IMR-90 (cell line): ENCODE measurements at regions not wholly inside any gene's neighbourhood (a gene's known extent, or its start where the extent isn't known, plus 50 kb on each side); places are given as distances from the start of the nearest gene placed in this dataset.

ENCODE experiments used
- ATAC-seq: fragments of 200-7000 bp; cut with Tn5 transposase; 2 replicates; pipeline ENCODE4 v1.9.1; 2020; ENCODE audit warnings: low read depth, mild to moderate bottlenecking, moderate library complexity
- BruUV-seq: library from RNA; stranded (reverse); fragments of 400-500 nt; replicated peaks from 2 replicates; lab custom pipeline; 2021; lab: Mats Ljungman, UMichigan
- CTCF ChIA-PET: fragments of 300-600 bp; formaldehyde crosslinking; extraction: SDS; loops from one replicate; lab custom pipeline; 2021; ENCODE audit warnings: antibody characterized with exemption; lab: Yijun Ruan, JAX
- POLR2A ChIA-PET: fragments of 300-600 bp; sonication (Branson Sonifier 250); formaldehyde crosslinking; loops from one replicate; lab custom pipeline; 2022; ENCODE audit warnings: antibody characterized with exemption; ENCODE audit not compliant: unreplicated experiment; lab: Charles Lee
- DNase-seq: peaks from one replicate; pipeline ENCODE4 v3.0.0; 2013
- H2AFZ ChIP-seq: replicated peaks from 2 replicates; pipeline ENCODE3; 2013; ENCODE audit warnings: low read length, mild to moderate bottlenecking; ENCODE audit not compliant: poor library complexity
- H2AK5ac ChIP-seq: 2 replicates; pipeline ENCODE4 v1.6.1; 2013; ENCODE audit warnings: low read depth, low read length, inconsistent platforms
- H2AK9ac ChIP-seq: replicated peaks from 2 replicates; pipeline ENCODE3; 2013; ENCODE audit warnings: mild to moderate bottlenecking, low read depth, low read length, moderate library complexity; ENCODE audit not compliant: poor library complexity
- H2BK120ac ChIP-seq: 2 replicates; pipeline ENCODE4 v1.6.1; 2013; ENCODE audit warnings: low read depth, low read length, inconsistent platforms
- H2BK15ac ChIP-seq: 3 replicates; pipeline ENCODE4 v1.6.1; 2013; ENCODE audit warnings: low read depth, low read length, inconsistent platforms
- H2BK20ac ChIP-seq: 2 replicates; pipeline ENCODE4 v1.6.1; 2013; ENCODE audit warnings: low read depth, mild to moderate bottlenecking, inconsistent platforms, low read length, moderate library complexity
- H2BK5ac ChIP-seq: 2 replicates; pipeline ENCODE4 v1.6.1; 2013; ENCODE audit warnings: mild to moderate bottlenecking, low read depth, low read length, inconsistent platforms; ENCODE audit not compliant: poor library complexity, severe bottlenecking
- H3K14ac ChIP-seq: replicated peaks from 2 replicates; pipeline ENCODE4 v1.6.1; 2013; ENCODE audit warnings: low read depth, low read length, inconsistent platforms
- H3K18ac ChIP-seq: 2 replicates; pipeline ENCODE4 v1.6.1; 2013; ENCODE audit warnings: low read depth, low read length, control low read depth
- H3K23ac ChIP-seq: 2 replicates; pipeline ENCODE4 v1.6.1; 2013; ENCODE audit warnings: low read depth, low read length, inconsistent platforms
- H3K27ac ChIP-seq: 2 replicates; pipeline ENCODE4 v1.5.1; 2013; ENCODE audit warnings: mild to moderate bottlenecking, control low read depth, low read length; ENCODE audit not compliant: insufficient read depth
- H3K27me3 ChIP-seq: 2 replicates; pipeline ENCODE4 v1.6.1; 2013; ENCODE audit warnings: low read length; ENCODE audit not compliant: control insufficient read depth, insufficient read depth
- H3K36me3 ChIP-seq: 2 replicates; pipeline ENCODE4 v1.6.1; 2013; ENCODE audit warnings: low read length, mixed read lengths; ENCODE audit not compliant: control insufficient read depth, insufficient read depth
- H3K4ac ChIP-seq: 2 replicates; pipeline ENCODE4 v1.6.1; 2013; ENCODE audit warnings: low read depth, low read length, inconsistent platforms
- H3K4me1 ChIP-seq: 2 replicates; pipeline ENCODE4 v1.6.1; 2013; ENCODE audit warnings: low read length, mixed read lengths; ENCODE audit not compliant: control insufficient read depth, insufficient read depth
- H3K4me2 ChIP-seq: 2 replicates; pipeline ENCODE4 v1.6.1; 2013; ENCODE audit warnings: low read depth, mild to moderate bottlenecking, control low read depth, low read length, moderate library complexity
- H3K4me3 ChIP-seq: 2 replicates; pipeline ENCODE4 v1.5.1; 2013; ENCODE audit warnings: low read depth, mild to moderate bottlenecking, control low read depth, low read length, moderate library complexity; ENCODE audit not compliant: insufficient read depth
- H3K56ac ChIP-seq: 2 replicates; pipeline ENCODE4 v1.6.1; 2013; ENCODE audit warnings: low read length, inconsistent platforms; ENCODE audit not compliant: insufficient read depth; ENCODE audit errors: extremely low read depth
- H3K79me1 ChIP-seq, 2 experiments: 2 replicates each; pipeline ENCODE4 v1.6.1; 2013; ENCODE audit warnings: low read length in 2 of 2, inconsistent platforms in 1 of 2, low read depth in 1 of 2
- H3K9ac ChIP-seq: 2 replicates; pipeline ENCODE4 v1.6.1; 2013; ENCODE audit warnings: low read depth, low read length, control low read depth
- H3K9me1 ChIP-seq: 2 replicates; pipeline ENCODE4 v1.6.1; 2013; ENCODE audit warnings: low read length, inconsistent platforms; ENCODE audit not compliant: insufficient read depth
- H3K9me3 ChIP-seq: 2 replicates; pipeline ENCODE4 v1.6.1; 2013; ENCODE audit warnings: low read length; ENCODE audit not compliant: control insufficient read depth, insufficient read depth
- H4K20me1 ChIP-seq: 2 replicates; pipeline ENCODE4 v1.6.1; 2013; ENCODE audit warnings: low read length, inconsistent platforms; ENCODE audit not compliant: insufficient read depth
- H4K5ac ChIP-seq: 2 replicates; pipeline ENCODE4 v1.6.1; 2013; ENCODE audit warnings: mild to moderate bottlenecking, low read depth, low read length, control low read depth
- H4K8ac ChIP-seq, 2 experiments: 2 replicates each; pipeline ENCODE4 v1.6.1; 2013; ENCODE audit warnings: low read depth in 2 of 2, low read length in 2 of 2, control low read depth in 1 of 2, inconsistent platforms in 1 of 2
- H4K91ac ChIP-seq: 2 replicates; pipeline ENCODE4 v1.6.1; 2013; ENCODE audit warnings: low read depth, low read length, inconsistent platforms; ENCODE audit not compliant: insufficient read depth
- CHD1 ChIP-seq: IDR thresholded peaks from 2 replicates; pipeline ENCODE4 v1.6.1; 2012; ENCODE audit warnings: low read depth, low read length, improper control_type of control experiment
- FOS ChIP-seq: fragments of 150-350 bp; IDR thresholded peaks from 2 replicates; pipeline ENCODE4 v1.6.1; 2016; ENCODE audit warnings: low read depth, low read length
- MAZ ChIP-seq: IDR thresholded peaks from 2 replicates; pipeline ENCODE4 v1.6.1; 2012; ENCODE audit warnings: low read depth, mild to moderate bottlenecking, low read length, improper control_type of control experiment, moderate library complexity, borderline replicate concordance
- MXI1 ChIP-seq: IDR thresholded peaks from 2 replicates; pipeline ENCODE4 v1.6.1; 2012; ENCODE audit warnings: low read depth, mild to moderate bottlenecking, low read length, moderate library complexity, borderline replicate concordance
- POLR2A ChIP-seq: IDR thresholded peaks from 2 replicates; pipeline ENCODE4 v1.6.1; 2012; ENCODE audit warnings: mild to moderate bottlenecking, low read depth, low read length
- RAD21 ChIP-seq: IDR thresholded peaks from 2 replicates; pipeline ENCODE4 v1.6.1; 2012; ENCODE audit warnings: low read length, improper control_type of control experiment
- SMC3 ChIP-seq: fragments of 150-350 bp; IDR thresholded peaks from 2 replicates; pipeline ENCODE4 v1.6.1; 2016; ENCODE audit warnings: low read depth, mild to moderate bottlenecking, antibody characterized with exemption, low read length, moderate library complexity
- WGBS, 2 experiments: methylation state at CpG; one replicate each; pipeline versions ENCODE4 v1.1.5 to v1.1.7; 2013; ENCODE audit warnings: missing lambda C conversion rate in 2 of 2; ENCODE audit not compliant: insufficient read length in 1 of 2; ENCODE audit errors: extremely low coverage in 2 of 2; 5-methylcytosine and 5-hydroxymethylcytosine counted together
- dilution Hi-C: fragments of 300-500 bp; cut with HindIII; formaldehyde crosslinking; loops from one replicate; pipeline ENCODE4 v1.14.3; 2018; ENCODE audit warnings: low sequenced_read_pairs; ENCODE audit not compliant: unreplicated experiment
- in situ Hi-C: fragments of 300-500 bp; cut with MboI; formaldehyde crosslinking; loops from 3 replicates; pipeline ENCODE4 v1.14.3; 2019; ENCODE audit warnings: low sequenced_read_pairs, inconsistent platforms, mixed read lengths
- intact Hi-C: fragments of 100-400 bp; cut with micrococcal nuclease; formaldehyde crosslinking; loops from 2 replicates; pipeline ENCODE4 v1.10.0; 2022
- TF ChIP-seq, protein P1 (sequence below): conservative IDR thresholded peaks from 2 replicates; pipeline ENCODE4 v1.5.1; 2012; ENCODE audit warnings: mild to moderate bottlenecking, low read depth, low read length, improper control_type of control experiment
- TF ChIP-seq, protein P2 (sequence below): fragments of 150-350 bp; IDR thresholded peaks from 2 replicates; pipeline ENCODE4 v1.6.1; 2017; ENCODE audit warnings: mild to moderate bottlenecking, antibody characterized with exemption, low read length, low read depth

DNA sequence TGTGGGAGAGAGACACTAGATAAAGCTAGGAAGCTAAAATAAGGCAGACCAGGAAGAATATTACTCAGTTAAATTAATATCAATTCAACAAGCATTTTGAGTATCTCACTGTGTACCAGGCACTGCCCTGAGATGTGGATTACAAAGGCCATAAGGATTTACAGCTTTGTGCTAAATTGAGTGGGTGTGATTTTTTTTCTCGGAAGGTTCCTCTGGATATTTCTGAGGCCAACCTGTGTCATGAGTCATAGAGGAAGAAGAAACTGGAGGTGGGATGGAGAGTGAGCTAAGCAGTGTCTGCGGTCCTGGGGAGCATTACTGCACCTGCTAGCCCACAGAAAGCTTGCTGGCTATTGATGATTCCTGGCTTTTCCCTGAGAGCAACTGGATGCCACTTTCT lies 135.2 kb downstream of the RFPL4B start:
- Histone ChIP-seq H3K56ac (no peak overlapping the region), H3K4me3 (no peak overlapping the region), H3K36me3 (no peaks in the 10 kb centered on the region), H2BK20ac (no peak overlapping the region), H4K91ac (no peak overlapping the region), H3K18ac (no peak overlapping the region), H2BK15ac (no peak overlapping the region), H3K4ac (no peak overlapping the region), H3K9ac (no peak overlapping the region), H3K23ac (no peak overlapping the region), H3K79me1 (no peaks in the 10 kb centered on the region), H2BK5ac (no peak overlapping the region), H2AK9ac (no peak overlapping the region), H2AFZ (no peak overlapping the region), H3K27ac (no peak overlapping the region), H3K4me1 (no peaks in the 10 kb centered on the region; the same call in 1 of the 2 replicates), H4K20me1 (no peaks in the 10 kb centered on the region), H3K9me1 (no peaks in the 10 kb centered on the region), H3K14ac (no peak overlapping the region), H2BK120ac (no peak overlapping the region), H2AK5ac (no peak overlapping the region), H3K9me3 (no peaks in the 10 kb centered on the region), H4K5ac (no peak overlapping the region), H3K27me3 (no peaks in the 10 kb centered on the region), H3K4me2 (no peak overlapping the region), H4K8ac (no peak overlapping the region)
- no TSS peak for BruUV-seq
- dilution Hi-C loops (no loop called here), in situ Hi-C loops (no loop called here), intact Hi-C loops (no loop called here)
- ChIA-PET CTCF (no interaction called here), POLR2A (no interaction called here)
- ATAC-seq (no peak), DNase-seq (no peak)
- no CpG with 5 or more reads among the region's 2 CpGs for WGBS, 2 experiments
- no peak for TF ChIP-seq MXI1
- TF ChIP-seq RAD21: no peak
- no peak for TF ChIP-seq CHD1
- TF ChIP-seq SMC3: no peak
- no peak for TF ChIP-seq MAZ
- TF ChIP-seq FOS: no peak
- TF ChIP-seq, protein P1, sequence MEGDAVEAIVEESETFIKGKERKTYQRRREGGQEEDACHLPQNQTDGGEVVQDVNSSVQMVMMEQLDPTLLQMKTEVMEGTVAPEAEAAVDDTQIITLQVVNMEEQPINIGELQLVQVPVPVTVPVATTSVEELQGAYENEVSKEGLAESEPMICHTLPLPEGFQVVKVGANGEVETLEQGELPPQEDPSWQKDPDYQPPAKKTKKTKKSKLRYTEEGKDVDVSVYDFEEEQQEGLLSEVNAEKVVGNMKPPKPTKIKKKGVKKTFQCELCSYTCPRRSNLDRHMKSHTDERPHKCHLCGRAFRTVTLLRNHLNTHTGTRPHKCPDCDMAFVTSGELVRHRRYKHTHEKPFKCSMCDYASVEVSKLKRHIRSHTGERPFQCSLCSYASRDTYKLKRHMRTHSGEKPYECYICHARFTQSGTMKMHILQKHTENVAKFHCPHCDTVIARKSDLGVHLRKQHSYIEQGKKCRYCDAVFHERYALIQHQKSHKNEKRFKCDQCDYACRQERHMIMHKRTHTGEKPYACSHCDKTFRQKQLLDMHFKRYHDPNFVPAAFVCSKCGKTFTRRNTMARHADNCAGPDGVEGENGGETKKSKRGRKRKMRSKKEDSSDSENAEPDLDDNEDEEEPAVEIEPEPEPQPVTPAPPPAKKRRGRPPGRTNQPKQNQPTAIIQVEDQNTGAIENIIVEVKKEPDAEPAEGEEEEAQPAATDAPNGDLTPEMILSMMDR: no peak
- no peak for TF ChIP-seq POLR2A
- TF ChIP-seq, protein P2, sequence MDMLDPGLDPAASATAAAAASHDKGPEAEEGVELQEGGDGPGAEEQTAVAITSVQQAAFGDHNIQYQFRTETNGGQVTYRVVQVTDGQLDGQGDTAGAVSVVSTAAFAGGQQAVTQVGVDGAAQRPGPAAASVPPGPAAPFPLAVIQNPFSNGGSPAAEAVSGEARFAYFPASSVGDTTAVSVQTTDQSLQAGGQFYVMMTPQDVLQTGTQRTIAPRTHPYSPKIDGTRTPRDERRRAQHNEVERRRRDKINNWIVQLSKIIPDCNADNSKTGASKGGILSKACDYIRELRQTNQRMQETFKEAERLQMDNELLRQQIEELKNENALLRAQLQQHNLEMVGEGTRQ: no peak
